ENCODE measurements at regions not wholly inside any gene's neighbourhood (a gene's known extent, or its start where the extent isn't known, plus 50 kb on each side); places are given as distances from the start of the nearest gene placed in this dataset.

GRCh38 chr13:56173346-56173745 lies 967.4 kb upstream of the PRR20A start:
- no peak for TF ChIP-seq FOSL1 (IDR thresholded peaks at IDR 0.05; ENCODE audit: insufficient read depth, low read depth, low read length)
- TF ChIP-seq MAX (IDR thresholded peaks at IDR 0.05): no peak
- TF ChIP-seq CTCF (IDR thresholded peaks at IDR 0.05; ENCODE audit: control extremely low read depth in 1 of 3, insufficient read depth in 1 of 3, low read depth in 1 of 3, low read length in 3 of 3): no peak
- TF ChIP-seq ATF2 (IDR thresholded peaks at IDR 0.05; ENCODE audit: low read length): no peak
- no peak for TF ChIP-seq RAD21 (IDR thresholded peaks at IDR 0.05 in 1 of 2, conservative IDR thresholded peaks at IDR 0.05 in 1 of 2; ENCODE audit: low read depth in 2 of 2, low read length in 2 of 2)
- no peak for TF ChIP-seq POLR2AphosphoS5 (IDR thresholded peaks at IDR 0.05; ENCODE audit: low read depth, low read length)
- no peak for TF ChIP-seq EP300 (IDR thresholded peaks at IDR 0.05; ENCODE audit: borderline replicate concordance in 1 of 2, low read depth in 2 of 2, low read length in 2 of 2)
- TF ChIP-seq CREB1 (IDR thresholded peaks at IDR 0.05): no peak
- TF ChIP-seq GTF2F1 (IDR thresholded peaks at IDR 0.05; ENCODE audit: borderline replicate concordance, low read depth, low read length): no peak

Data from H1 (cell line).